OCI-LY7 (cell line): ENCODE measurements at regions not wholly inside any gene's neighbourhood (a gene's known extent, or its start where the extent isn't known, plus 50 kb on each side); places are given as distances from the start of the nearest gene placed in this dataset.

Experiments used
- BruUV-seq: library from RNA; stranded (reverse); fragments of 400-500 nt; replicated peaks from 2 replicates; lab custom pipeline; 2021; lab: Mats Ljungman, UMichigan
- CTCF ChIA-PET: fragments of 300-600 bp; sonication (Branson Sonifier 250); formaldehyde crosslinking; loops from one replicate; lab custom pipeline; 2022; ENCODE audit warnings: antibody characterized with exemption; ENCODE audit not compliant: unreplicated experiment; lab: Charles Lee
- POLR2A ChIA-PET: fragments of 300-600 bp; sonication (Branson Sonifier 250); formaldehyde crosslinking; loops from one replicate; lab custom pipeline; 2022; ENCODE audit warnings: antibody characterized with exemption; lab: Charles Lee
- DNase-seq: peaks from one replicate; pipeline ENCODE4 v3.0.0-alpha.2; 2015; ENCODE audit warnings: low spot score
- H2AFZ ChIP-seq: fragments of 200-600 bp; sonication (generic), shearing (Covaris generic); 2 replicates; pipeline ENCODE4 v1.6.1; 2014; ENCODE audit warnings: mild to moderate bottlenecking, antibody characterized with exemption, low read length, moderate library complexity
- H3K27ac ChIP-seq: fragments of 200-600 bp; sonication (generic); 2 replicates; pipeline ENCODE4 v1.5.1; 2014; ENCODE audit warnings: mixed run types, low read depth, mild to moderate bottlenecking, moderate library complexity, low read length, inconsistent platforms; ENCODE audit not compliant: poor library complexity, severe bottlenecking
- H3K36me3 ChIP-seq: fragments of 200-600 bp; sonication (generic); 2 replicates; pipeline ENCODE4 v1.6.1; 2014; ENCODE audit warnings: mild to moderate bottlenecking, antibody characterized with exemption, low read length, moderate library complexity, mixed read lengths; ENCODE audit not compliant: insufficient read depth
- H3K4me1 ChIP-seq: fragments of 200-600 bp; sonication (generic); 2 replicates; pipeline ENCODE4 v1.5.1; 2014; ENCODE audit warnings: mild to moderate bottlenecking, low read length; ENCODE audit not compliant: insufficient read depth, poor library complexity, severe bottlenecking
- H3K4me2 ChIP-seq: fragments of 200-600 bp; sonication (generic); 2 replicates; pipeline ENCODE4 v1.6.1; 2014; ENCODE audit warnings: mild to moderate bottlenecking, low read length
- H3K4me3 ChIP-seq: fragments of 200-600 bp; sonication (generic); 2 replicates; pipeline ENCODE4 v1.5.1; 2014; ENCODE audit warnings: mild to moderate bottlenecking, low read depth, low read length; ENCODE audit not compliant: poor library complexity, severe bottlenecking
- H3K79me2 ChIP-seq: fragments of 200-600 bp; sonication (generic); 2 replicates; pipeline ENCODE4 v1.6.1; 2016; ENCODE audit warnings: low read depth, mild to moderate bottlenecking, low read length, moderate library complexity, mixed read lengths; ENCODE audit not compliant: insufficient read depth
- H3K9me2 ChIP-seq: fragments of 200-600 bp; sonication (generic); 2 replicates; pipeline ENCODE4 v1.6.1; 2016; ENCODE audit warnings: mild to moderate bottlenecking, low read length, mixed read lengths; ENCODE audit not compliant: insufficient read depth
- H3K9me3 ChIP-seq: fragments of 200-600 bp; sonication (generic); 2 replicates; pipeline ENCODE4 v1.6.1; 2014; ENCODE audit warnings: mild to moderate bottlenecking, mixed run types, low read length, mixed read lengths
- H4K20me1 ChIP-seq: fragments of 200-600 bp; sonication (generic); 2 replicates; pipeline ENCODE4 v1.6.1; 2014; ENCODE audit warnings: mild to moderate bottlenecking, antibody characterized with exemption, low read length, moderate library complexity, mixed read lengths; ENCODE audit not compliant: insufficient read depth
- EZH2phosphoT487 ChIP-seq: fragments of 200-600 bp; sonication (generic); IDR thresholded peaks from 2 replicates; pipeline ENCODE4 v1.6.1; 2018; ENCODE audit warnings: low read depth, borderline replicate concordance, mild to moderate bottlenecking, mixed run types, antibody characterized with exemption, low read length, moderate library complexity, mixed read lengths
- intact Hi-C: fragments of 100-400 bp; cut with micrococcal nuclease; formaldehyde crosslinking; loops from one replicate; pipeline ENCODE4 v1.10.0; 2022; ENCODE audit not compliant: unreplicated experiment
- TF ChIP-seq, protein P1 (sequence below): fragments of 200-600 bp; sonication (generic); conservative IDR thresholded peaks from 2 replicates; pipeline ENCODE4 v1.5.1; 2014; ENCODE audit warnings: mild to moderate bottlenecking, antibody characterized with exemption, low read length, moderate library complexity, mixed read lengths

DNA sequence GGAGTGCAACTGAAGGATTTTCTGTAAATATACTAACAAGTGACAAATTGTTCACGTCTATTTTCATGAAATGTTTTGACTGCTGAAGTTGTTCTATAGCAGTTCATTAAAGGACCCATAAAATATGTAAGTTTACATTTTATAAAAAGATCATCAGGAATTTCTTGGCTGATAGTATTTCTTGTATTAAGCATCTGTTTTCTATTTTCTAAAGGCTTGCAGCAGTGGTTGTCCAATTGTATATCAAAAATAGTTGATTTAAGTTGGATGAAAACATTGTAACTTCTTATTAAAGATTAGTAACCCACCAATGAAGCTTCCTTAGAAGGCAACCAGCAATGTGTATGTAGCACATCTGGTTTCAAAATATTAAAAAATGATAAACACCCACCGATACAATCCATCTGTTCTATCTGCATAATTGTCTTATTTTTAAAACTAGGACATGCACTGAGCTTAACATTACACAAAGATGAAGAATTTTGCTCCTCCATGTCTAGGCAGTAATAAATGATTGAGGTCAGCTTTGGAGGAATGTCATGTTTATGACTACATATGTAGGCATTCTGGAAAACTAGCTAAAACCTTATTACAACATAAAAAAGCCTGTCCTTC is 301.3 kb upstream of the TCF21 start:
- Histone ChIP-seq H3K79me2 (no peaks in the 10 kb centered on the region), H3K4me1 (no peaks in the 10 kb centered on the region), H3K4me3 (no peak overlapping the region), H2AFZ (no peak overlapping the region), H3K4me2 (no peak overlapping the region), H4K20me1 (no peaks in the 10 kb centered on the region), H3K27ac (no peak overlapping the region), H3K9me3 (no peaks in the 10 kb centered on the region), H3K9me2 (no peaks in the 10 kb centered on the region), H3K36me3 (no peaks in the 10 kb centered on the region)
- ChIA-PET CTCF (no interaction called here), POLR2A (interaction anchor here (1.2 to 1.5 kb wide), 2 partner anchors 15 to 25 kb away, joined by 5 to 7 read pairs; no protein-coding TSS in a partner anchor)
- intact Hi-C loops = no loop called here
- DNase-seq = no peak
- TF ChIP-seq, protein P1, sequence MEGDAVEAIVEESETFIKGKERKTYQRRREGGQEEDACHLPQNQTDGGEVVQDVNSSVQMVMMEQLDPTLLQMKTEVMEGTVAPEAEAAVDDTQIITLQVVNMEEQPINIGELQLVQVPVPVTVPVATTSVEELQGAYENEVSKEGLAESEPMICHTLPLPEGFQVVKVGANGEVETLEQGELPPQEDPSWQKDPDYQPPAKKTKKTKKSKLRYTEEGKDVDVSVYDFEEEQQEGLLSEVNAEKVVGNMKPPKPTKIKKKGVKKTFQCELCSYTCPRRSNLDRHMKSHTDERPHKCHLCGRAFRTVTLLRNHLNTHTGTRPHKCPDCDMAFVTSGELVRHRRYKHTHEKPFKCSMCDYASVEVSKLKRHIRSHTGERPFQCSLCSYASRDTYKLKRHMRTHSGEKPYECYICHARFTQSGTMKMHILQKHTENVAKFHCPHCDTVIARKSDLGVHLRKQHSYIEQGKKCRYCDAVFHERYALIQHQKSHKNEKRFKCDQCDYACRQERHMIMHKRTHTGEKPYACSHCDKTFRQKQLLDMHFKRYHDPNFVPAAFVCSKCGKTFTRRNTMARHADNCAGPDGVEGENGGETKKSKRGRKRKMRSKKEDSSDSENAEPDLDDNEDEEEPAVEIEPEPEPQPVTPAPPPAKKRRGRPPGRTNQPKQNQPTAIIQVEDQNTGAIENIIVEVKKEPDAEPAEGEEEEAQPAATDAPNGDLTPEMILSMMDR = no peak
- no peak for TF ChIP-seq EZH2phosphoT487
- BruUV-seq = no TSS peak

DNA sequence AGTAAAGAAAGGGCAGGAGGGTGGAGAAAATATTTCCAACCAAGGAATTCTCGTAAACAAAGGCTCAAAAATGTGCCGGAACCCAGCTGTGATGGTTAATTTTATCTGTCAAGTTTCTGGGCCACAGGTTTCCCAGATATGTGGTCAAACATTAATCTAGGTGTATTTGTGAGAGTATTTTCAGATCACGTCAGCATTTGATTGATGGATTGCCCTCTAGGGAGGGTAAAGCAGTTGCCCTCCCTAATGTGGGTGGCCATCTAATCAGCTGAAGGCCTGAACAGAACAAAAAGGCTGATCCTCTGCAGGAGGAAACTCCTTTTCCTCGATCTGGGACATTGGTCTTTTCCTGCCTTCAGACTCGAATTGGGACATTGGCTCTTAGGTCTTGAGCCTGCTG is 298.7 kb upstream of the TCF21 start:
- Histone ChIP-seq H4K20me1 (no peaks in the 10 kb centered on the region), H2AFZ (no peak overlapping the region), H3K9me3 (no peaks in the 10 kb centered on the region), H3K27ac (no peak overlapping the region), H3K79me2 (no peaks in the 10 kb centered on the region), H3K9me2 (no peaks in the 10 kb centered on the region), H3K36me3 (no peaks in the 10 kb centered on the region), H3K4me2 (no peak overlapping the region), H3K4me3 (no peak overlapping the region), H3K4me1 (no peaks in the 10 kb centered on the region)
- ChIA-PET POLR2A (no interaction called here), CTCF (no interaction called here)
- intact Hi-C loops = no loop called here
- DNase-seq = no peak
- BruUV-seq = no TSS peak
- no peak for TF ChIP-seq EZH2phosphoT487
- TF ChIP-seq, protein P1 = no peak

DNA sequence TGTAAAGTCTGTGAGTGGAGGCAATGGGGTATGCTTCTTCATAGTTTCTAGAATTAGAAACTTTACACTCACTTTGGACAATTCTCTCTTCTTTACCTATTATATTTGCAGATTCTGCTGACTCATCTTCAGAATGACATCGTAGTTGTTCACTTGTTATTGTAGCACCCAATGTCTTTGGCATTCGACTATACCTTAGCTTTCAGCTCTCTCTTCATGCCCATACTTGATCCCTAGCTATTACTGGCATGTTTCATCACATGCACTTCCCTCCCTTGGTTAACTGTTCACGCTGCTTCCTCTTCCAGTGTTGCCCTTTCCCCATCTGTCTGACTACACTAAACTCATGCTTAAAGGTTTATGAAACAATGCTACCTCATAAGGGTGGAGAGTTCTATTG is 298.1 kb upstream of the TCF21 start:
- no peak for DNase-seq
- POLR2A ChIA-PET = no interaction called here
- TF ChIP-seq EZH2phosphoT487 = no peak
- TF ChIP-seq, protein P1 = no peak
- BruUV-seq = no TSS peak
- Histone ChIP-seq H2AFZ (no peak overlapping the region), H3K27ac (no peak overlapping the region), H3K79me2 (no peaks in the 10 kb centered on the region), H4K20me1 (no peaks in the 10 kb centered on the region), H3K4me2 (no peak overlapping the region), H3K4me3 (no peak overlapping the region), H3K9me3 (no peaks in the 10 kb centered on the region), H3K4me1 (no peaks in the 10 kb centered on the region), H3K36me3 (no peaks in the 10 kb centered on the region), H3K9me2 (no peaks in the 10 kb centered on the region)
- CTCF ChIA-PET = no interaction called here
- intact Hi-C loops = no loop called here
